GM12878 (cell line): ENCODE measurements at regions not wholly inside any gene's neighbourhood (a gene's known extent, or its start where the extent isn't known, plus 50 kb on each side); places are given as distances from the start of the nearest gene placed in this dataset.

Experiments used
- ATAC-seq: fragments of 200-7000 bp; cut with Tn5 transposase; 3 replicates; pipeline ENCODE4 v1.9.1; 2020; ENCODE audit warnings: mild to moderate bottlenecking, moderate library complexity
- BruUV-seq: library from RNA; stranded (reverse); fragments of 400-500 nt; replicated peaks from 2 replicates; lab custom pipeline; 2021; lab: Mats Ljungman, UMichigan
- CTCF ChIA-PET: fragments of 300-600 bp; sonication (Branson Sonifier 250); formaldehyde crosslinking; extraction: SDS; loops from one replicate; lab custom pipeline; 2021; ENCODE audit warnings: inconsistent platforms; lab: Yijun Ruan, JAX
- POLR2A ChIA-PET: fragments of 350-600 bp; formaldehyde crosslinking; extraction: SDS; loops from one replicate; lab custom pipeline; 2021; ENCODE audit warnings: inconsistent platforms; lab: Charles Lee
- RAD21 ChIA-PET: fragments of 300-600 bp; sonication (Branson Sonifier 250); formaldehyde crosslinking; loops from one replicate; lab custom pipeline; 2023; ENCODE audit warnings: antibody characterized with exemption; ENCODE audit not compliant: unreplicated experiment; lab: Charles Lee
- SMC1A ChIA-PET: fragments of 300-600 bp; sonication (Branson Sonifier 250); formaldehyde crosslinking; loops from one replicate; lab custom pipeline; 2023; ENCODE audit not compliant: unreplicated experiment, uncharacterized antibody; lab: Charles Lee
- DNase-seq: peaks from one replicate; pipeline ENCODE4 v3.0.0-alpha.2; 2011; ENCODE audit warnings: low read depth, low spot score
- FAIRE-seq: peaks from 3 replicates; lab custom pipeline; 2011; peaks lifted over from hg19 to GRCh38; lab: Jason Lieb, UNC
- H2AFZ ChIP-seq: 2 replicates; pipeline ENCODE4 v1.6.0; 2011; ENCODE audit warnings: low read depth, low read length, control low read depth; ENCODE audit not compliant: control insufficient read depth
- H3K27ac ChIP-seq: 2 replicates; pipeline ENCODE4 v1.5.1; 2011; ENCODE audit warnings: control low read depth; ENCODE audit not compliant: control insufficient read depth, insufficient read depth
- H3K27me3 ChIP-seq, 2 experiments: replicated peaks in 1 of 2; 2 replicates each; pipeline versions ENCODE4 v1.6.0 to v1.6.1; 2011; ENCODE audit warnings: low read length in 1 of 2; ENCODE audit not compliant: control insufficient read depth in 2 of 2, insufficient read depth in 2 of 2
- H3K36me3 ChIP-seq, 2 experiments: 2 replicates each; pipeline ENCODE4 v1.5.1; 2011; ENCODE audit warnings: low read length in 1 of 2; ENCODE audit not compliant: control insufficient read depth in 2 of 2, insufficient read depth in 2 of 2
- H3K4me1 ChIP-seq: 2 replicates; pipeline ENCODE4 v1.6.1; 2011; ENCODE audit warnings: mild to moderate bottlenecking, low read length, moderate library complexity, mixed read lengths; ENCODE audit not compliant: control insufficient read depth, insufficient read depth
- H3K4me2 ChIP-seq: 2 replicates; pipeline ENCODE4 v1.6.0; 2011; ENCODE audit warnings: control low read depth; ENCODE audit not compliant: control insufficient read depth, insufficient read depth
- H3K4me3 ChIP-seq: fragments of 200-600 bp; sonication (generic); 2 replicates; pipeline ENCODE4 v1.5.1; 2016
- H3K79me2 ChIP-seq: 2 replicates; pipeline ENCODE4 v1.6.0; 2011; ENCODE audit warnings: low read length; ENCODE audit not compliant: control insufficient read depth, insufficient read depth
- H3K9ac ChIP-seq: 2 replicates; pipeline ENCODE4 v1.8.0; 2011; ENCODE audit warnings: low read length, control low read depth, mixed read lengths; ENCODE audit not compliant: control insufficient read depth, insufficient read depth
- H3K9me3 ChIP-seq: replicated peaks from 3 replicates; pipeline ENCODE4 v1.5.1; 2011; ENCODE audit warnings: mild to moderate bottlenecking, low read length; ENCODE audit not compliant: control insufficient read depth, insufficient read depth
- H4K20me1 ChIP-seq: 2 replicates; pipeline ENCODE4 v1.6.0; 2011; ENCODE audit not compliant: control insufficient read depth, insufficient read depth
- ASH2L ChIP-seq: fragments of 300-600, 200-600 bp; sonication (generic); IDR thresholded peaks from 2 replicates; pipeline ENCODE4 v1.6.1; 2017; ENCODE audit warnings: low read depth, mild to moderate bottlenecking, borderline replicate concordance
- EZH2 ChIP-seq: IDR thresholded peaks from 2 replicates; pipeline ENCODE4 v1.6.1; 2012; ENCODE audit warnings: low read depth, mild to moderate bottlenecking, control low read depth, inconsistent platforms, low read length, borderline replicate concordance; ENCODE audit not compliant: control insufficient read depth
- GABPA ChIP-seq: IDR thresholded peaks from 2 replicates; pipeline ENCODE4 v1.6.1; 2014; ENCODE audit warnings: antibody characterized with exemption, low read depth, mild to moderate bottlenecking, inconsistent platforms
- JUND ChIP-seq: IDR thresholded peaks from 2 replicates; pipeline ENCODE4 v1.6.1; 2012; ENCODE audit warnings: low read depth, mild to moderate bottlenecking, low read length, improper control_type of control experiment, moderate library complexity
- KDM1A ChIP-seq: fragments of 200-600 bp; sonication (generic); IDR thresholded peaks from 2 replicates; pipeline ENCODE4 v1.6.1; 2016; ENCODE audit warnings: borderline replicate concordance
- NRF1 ChIP-seq: conservative IDR thresholded peaks from 2 replicates; pipeline ENCODE4 v1.6.1; 2011; ENCODE audit warnings: mild to moderate bottlenecking, low read depth, low read length, improper control_type of control experiment
- PAX5 ChIP-seq: IDR thresholded peaks from 2 replicates; pipeline ENCODE4 v1.6.1; 2011; ENCODE audit warnings: low read depth, low read length, borderline replicate concordance
- SMAD5 ChIP-seq: IDR thresholded peaks from 2 replicates; pipeline ENCODE4 v1.6.1; 2016; ENCODE audit warnings: antibody characterized with exemption, low read depth
- SMC3 ChIP-seq: IDR thresholded peaks from 2 replicates; pipeline ENCODE4 v1.6.1; 2011; ENCODE audit warnings: low read length, improper control_type of control experiment, borderline replicate concordance
- STAT1 ChIP-seq: fragments of 450-650 bp; conservative IDR thresholded peaks from 2 replicates; pipeline ENCODE4 v1.6.1; 2014; ENCODE audit warnings: antibody characterized with exemption, mild to moderate bottlenecking
- TBL1XR1 ChIP-seq: IDR thresholded peaks from 2 replicates; pipeline ENCODE4 v1.6.1; 2012; ENCODE audit warnings: low read depth, low read length, improper control_type of control experiment
- WGBS: methylation state at CpG from one replicate; pipeline ENCODE4 v1.1.6; 2016; ENCODE audit warnings: low lambda C conversion rate; ENCODE audit not compliant: insufficient replicate concordance, insufficient coverage; ENCODE audit errors: missing lambda C conversion rate; 5-methylcytosine and 5-hydroxymethylcytosine counted together
- in situ Hi-C: fragments of 300-500 bp; cut with MboI; formaldehyde crosslinking; loops from 9 replicates; pipeline ENCODE4 v1.14.3; 2018; ENCODE audit warnings: mixed read lengths
- intact Hi-C: fragments of 100-400 bp; cut with micrococcal nuclease; formaldehyde crosslinking; loops from one replicate; pipeline ENCODE4 v1.14.2; 2022; ENCODE audit not compliant: unreplicated experiment
- TF ChIP-seq, protein P1 (sequence below): fragments of 450-650 bp; IDR thresholded peaks from 2 replicates; pipeline ENCODE4 v1.6.1; 2017; ENCODE audit warnings: mild to moderate bottlenecking, moderate library complexity
- TF ChIP-seq, protein P2 (sequence below): fragments of 150-350 bp; IDR thresholded peaks from 2 replicates; pipeline ENCODE4 v1.6.1; 2014; ENCODE audit warnings: mild to moderate bottlenecking, low read depth, low read length
- TF ChIP-seq, protein P3 (sequence below): fragments of 450-650 bp; IDR thresholded peaks from 2 replicates; pipeline ENCODE4 v1.6.1; 2018; ENCODE audit warnings: mild to moderate bottlenecking, low read depth, moderate library complexity; ENCODE audit not compliant: partially characterized antibody
- TF ChIP-seq, protein P4 (sequence below): IDR thresholded peaks from 2 replicates; pipeline ENCODE4 v1.6.1; 2012; ENCODE audit warnings: low read length, inconsistent platforms

DNA sequence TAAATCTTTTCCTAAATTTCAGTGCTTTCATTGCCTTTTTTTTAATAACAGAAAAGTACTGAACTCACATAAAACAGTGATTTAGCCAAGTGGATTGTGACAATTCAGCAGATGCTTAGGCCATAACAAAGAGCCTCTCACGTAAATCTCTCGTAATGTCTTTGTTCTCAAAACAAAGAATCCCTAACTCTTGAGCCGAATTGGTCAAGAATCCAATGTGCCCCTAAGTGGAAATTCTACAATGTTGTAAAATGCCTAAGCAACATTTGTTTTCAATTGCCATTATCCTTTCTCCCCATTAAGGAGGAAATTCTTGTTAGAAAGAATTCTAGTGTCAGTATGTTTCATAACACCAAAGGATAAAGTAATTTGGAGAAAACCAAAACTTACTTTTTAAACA is 235.7 kb upstream of the THBS1 start (continued):
- TF ChIP-seq, protein P1, sequence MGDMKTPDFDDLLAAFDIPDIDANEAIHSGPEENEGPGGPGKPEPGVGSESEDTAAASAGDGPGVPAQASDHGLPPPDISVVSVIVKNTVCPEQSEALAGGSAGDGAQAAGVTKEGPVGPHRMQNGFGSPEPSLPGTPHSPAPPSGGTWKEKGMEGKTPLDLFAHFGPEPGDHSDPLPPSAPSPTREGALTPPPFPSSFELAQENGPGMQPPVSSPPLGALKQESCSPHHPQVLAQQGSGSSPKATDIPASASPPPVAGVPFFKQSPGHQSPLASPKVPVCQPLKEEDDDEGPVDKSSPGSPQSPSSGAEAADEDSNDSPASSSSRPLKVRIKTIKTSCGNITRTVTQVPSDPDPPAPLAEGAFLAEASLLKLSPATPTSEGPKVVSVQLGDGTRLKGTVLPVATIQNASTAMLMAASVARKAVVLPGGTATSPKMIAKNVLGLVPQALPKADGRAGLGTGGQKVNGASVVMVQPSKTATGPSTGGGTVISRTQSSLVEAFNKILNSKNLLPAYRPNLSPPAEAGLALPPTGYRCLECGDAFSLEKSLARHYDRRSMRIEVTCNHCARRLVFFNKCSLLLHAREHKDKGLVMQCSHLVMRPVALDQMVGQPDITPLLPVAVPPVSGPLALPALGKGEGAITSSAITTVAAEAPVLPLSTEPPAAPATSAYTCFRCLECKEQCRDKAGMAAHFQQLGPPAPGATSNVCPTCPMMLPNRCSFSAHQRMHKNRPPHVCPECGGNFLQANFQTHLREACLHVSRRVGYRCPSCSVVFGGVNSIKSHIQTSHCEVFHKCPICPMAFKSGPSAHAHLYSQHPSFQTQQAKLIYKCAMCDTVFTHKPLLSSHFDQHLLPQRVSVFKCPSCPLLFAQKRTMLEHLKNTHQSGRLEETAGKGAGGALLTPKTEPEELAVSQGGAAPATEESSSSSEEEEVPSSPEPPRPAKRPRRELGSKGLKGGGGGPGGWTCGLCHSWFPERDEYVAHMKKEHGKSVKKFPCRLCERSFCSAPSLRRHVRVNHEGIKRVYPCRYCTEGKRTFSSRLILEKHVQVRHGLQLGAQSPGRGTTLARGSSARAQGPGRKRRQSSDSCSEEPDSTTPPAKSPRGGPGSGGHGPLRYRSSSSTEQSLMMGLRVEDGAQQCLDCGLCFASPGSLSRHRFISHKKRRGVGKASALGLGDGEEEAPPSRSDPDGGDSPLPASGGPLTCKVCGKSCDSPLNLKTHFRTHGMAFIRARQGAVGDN = no peak
- TF ChIP-seq SMAD5 (no peak), ASH2L (no peak)

DNA sequence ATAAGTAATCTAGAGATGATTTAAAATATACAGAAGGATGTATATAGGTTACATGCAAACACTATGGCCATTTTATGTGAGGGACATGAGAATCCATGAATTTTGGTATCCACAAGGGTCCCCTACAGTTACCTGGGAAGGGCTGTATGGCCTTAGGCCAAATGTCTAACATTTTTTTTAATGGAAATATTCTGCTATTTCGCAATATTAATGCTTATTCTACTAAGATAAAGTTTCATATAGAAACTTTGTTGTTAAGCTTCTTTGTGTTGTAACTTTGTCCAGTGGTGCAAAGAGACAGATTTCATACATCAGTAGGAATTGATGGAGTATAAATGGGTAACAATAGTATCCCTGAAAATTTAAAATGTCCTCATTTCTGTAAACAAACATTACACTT is 233.4 kb upstream of the THBS1 start:
- no peak overlapping the region for H3K4me2 ChIP-seq
- H3K27me3 ChIP-seq = no peaks in the 10 kb centered on the region
- SMC1A ChIA-PET = no interaction called here
- no peaks in the 10 kb centered on the region for H3K79me2 ChIP-seq
- no peak overlapping the region for H3K9ac ChIP-seq
- H2AFZ ChIP-seq = no peak overlapping the region
- H3K36me3 ChIP-seq = no peaks in the 10 kb centered on the region
- RAD21 ChIA-PET = no interaction called here
- FAIRE-seq = no peak
- ATAC-seq = no peak
- intact Hi-C loops = no loop called here
- POLR2A ChIA-PET = no interaction called here
- DNase-seq = no peak
- no peaks in the 10 kb centered on the region for H3K4me1 ChIP-seq
- 43% methylated on average over 1 of the region's 1 CpG for WGBS
- no TSS peak for BruUV-seq
- no peak overlapping the region for H3K4me3 ChIP-seq
- in situ Hi-C loops = no loop called here
- CTCF ChIA-PET = no interaction called here
- no peak overlapping the region for H3K27ac ChIP-seq
- H3K9me3 ChIP-seq = no peaks in the 10 kb centered on the region
- H4K20me1 ChIP-seq = no peaks in the 10 kb centered on the region
- TF ChIP-seq JUND = no peak
- no peak for TF ChIP-seq GABPA
- TF ChIP-seq SMC3 = no peak
- no peak for TF ChIP-seq NRF1
- no peak for TF ChIP-seq TBL1XR1
- TF ChIP-seq KDM1A = no peak
- TF ChIP-seq, protein P2, sequence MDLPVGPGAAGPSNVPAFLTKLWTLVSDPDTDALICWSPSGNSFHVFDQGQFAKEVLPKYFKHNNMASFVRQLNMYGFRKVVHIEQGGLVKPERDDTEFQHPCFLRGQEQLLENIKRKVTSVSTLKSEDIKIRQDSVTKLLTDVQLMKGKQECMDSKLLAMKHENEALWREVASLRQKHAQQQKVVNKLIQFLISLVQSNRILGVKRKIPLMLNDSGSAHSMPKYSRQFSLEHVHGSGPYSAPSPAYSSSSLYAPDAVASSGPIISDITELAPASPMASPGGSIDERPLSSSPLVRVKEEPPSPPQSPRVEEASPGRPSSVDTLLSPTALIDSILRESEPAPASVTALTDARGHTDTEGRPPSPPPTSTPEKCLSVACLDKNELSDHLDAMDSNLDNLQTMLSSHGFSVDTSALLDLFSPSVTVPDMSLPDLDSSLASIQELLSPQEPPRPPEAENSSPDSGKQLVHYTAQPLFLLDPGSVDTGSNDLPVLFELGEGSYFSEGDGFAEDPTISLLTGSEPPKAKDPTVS = no peak
- no peak for TF ChIP-seq EZH2
- TF ChIP-seq, protein P3, sequence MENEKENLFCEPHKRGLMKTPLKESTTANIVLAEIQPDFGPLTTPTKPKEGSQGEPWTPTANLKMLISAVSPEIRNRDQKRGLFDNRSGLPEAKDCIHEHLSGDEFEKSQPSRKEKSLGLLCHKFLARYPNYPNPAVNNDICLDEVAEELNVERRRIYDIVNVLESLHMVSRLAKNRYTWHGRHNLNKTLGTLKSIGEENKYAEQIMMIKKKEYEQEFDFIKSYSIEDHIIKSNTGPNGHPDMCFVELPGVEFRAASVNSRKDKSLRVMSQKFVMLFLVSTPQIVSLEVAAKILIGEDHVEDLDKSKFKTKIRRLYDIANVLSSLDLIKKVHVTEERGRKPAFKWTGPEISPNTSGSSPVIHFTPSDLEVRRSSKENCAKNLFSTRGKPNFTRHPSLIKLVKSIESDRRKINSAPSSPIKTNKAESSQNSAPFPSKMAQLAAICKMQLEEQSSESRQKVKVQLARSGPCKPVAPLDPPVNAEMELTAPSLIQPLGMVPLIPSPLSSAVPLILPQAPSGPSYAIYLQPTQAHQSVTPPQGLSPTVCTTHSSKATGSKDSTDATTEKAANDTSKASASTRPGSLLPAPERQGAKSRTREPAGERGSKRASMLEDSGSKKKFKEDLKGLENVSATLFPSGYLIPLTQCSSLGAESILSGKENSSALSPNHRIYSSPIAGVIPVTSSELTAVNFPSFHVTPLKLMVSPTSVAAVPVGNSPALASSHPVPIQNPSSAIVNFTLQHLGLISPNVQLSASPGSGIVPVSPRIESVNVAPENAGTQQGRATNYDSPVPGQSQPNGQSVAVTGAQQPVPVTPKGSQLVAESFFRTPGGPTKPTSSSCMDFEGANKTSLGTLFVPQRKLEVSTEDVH = no peak
- TF ChIP-seq STAT1 = no peak
- TF ChIP-seq, protein P4, sequence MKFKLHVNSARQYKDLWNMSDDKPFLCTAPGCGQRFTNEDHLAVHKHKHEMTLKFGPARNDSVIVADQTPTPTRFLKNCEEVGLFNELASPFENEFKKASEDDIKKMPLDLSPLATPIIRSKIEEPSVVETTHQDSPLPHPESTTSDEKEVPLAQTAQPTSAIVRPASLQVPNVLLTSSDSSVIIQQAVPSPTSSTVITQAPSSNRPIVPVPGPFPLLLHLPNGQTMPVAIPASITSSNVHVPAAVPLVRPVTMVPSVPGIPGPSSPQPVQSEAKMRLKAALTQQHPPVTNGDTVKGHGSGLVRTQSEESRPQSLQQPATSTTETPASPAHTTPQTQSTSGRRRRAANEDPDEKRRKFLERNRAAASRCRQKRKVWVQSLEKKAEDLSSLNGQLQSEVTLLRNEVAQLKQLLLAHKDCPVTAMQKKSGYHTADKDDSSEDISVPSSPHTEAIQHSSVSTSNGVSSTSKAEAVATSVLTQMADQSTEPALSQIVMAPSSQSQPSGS = no peak
- TF ChIP-seq PAX5 = no peak
